NCI-H2196 treated with DMSO at 0.1 percent for 48 hours (cell line): ENCODE measurements at regions not wholly inside any gene's neighbourhood (a gene's known extent, or its start where the extent isn't known, plus 50 kb on each side); places are given as distances from the start of the nearest gene placed in this dataset.
A peak's percentile ranks its signal among the peaks of the same experiment; 100 is the strongest.

Experiments
- DNase-seq: peaks from one replicate; lab custom pipeline; 2025; ENCODE audit not compliant: unreplicated experiment; lab: John Stamatoyannopoulos, UW

- no peak for DNase-seq
Observed at GRCh38 chr2:79359419-79359818, 153.4 kb upstream of the CTNNA2 start.

GRCh38 chr2:79355569-79355968 is 157.3 kb upstream of the CTNNA2 start:
- no peak for DNase-seq

DNA sequence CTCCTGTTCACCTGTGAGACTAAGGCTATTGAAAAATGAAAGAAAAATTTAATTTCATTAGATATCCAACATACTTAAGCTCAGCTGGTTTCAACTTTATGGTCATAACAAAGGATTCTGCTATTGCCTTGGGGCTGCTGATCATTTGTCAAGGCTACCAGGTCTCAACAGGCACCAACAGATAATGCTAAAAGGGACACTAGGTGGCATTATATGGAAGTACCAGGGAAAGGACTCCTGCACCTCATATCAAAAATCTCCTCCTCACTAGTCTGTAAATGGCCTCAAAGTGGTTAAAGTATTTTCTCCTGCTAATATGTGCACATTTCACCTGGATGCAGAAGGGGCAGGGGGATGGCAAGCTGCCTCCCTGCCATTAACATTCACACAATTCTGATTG is 167.9 kb upstream of the REG3A start:
- DNase-seq: no peak

DNA sequence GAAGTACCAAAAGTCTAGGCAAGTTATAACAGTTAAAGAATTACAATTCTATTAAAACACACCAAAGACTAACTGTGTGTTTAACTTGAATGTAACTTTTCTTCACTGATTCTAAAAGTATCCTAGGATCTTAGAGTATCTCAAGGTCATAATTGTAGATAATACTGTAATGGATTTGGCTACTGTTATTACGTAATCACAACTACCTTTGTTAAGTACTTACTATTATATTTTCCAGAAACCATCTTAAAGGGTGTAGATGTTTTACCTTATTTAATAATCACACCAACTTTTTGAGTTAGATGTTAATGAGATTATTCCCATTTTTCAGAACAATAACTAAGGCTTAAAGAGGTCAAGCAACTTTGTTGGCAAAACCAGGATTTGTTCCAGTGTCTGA is 161.3 kb upstream of the REG3A start:
- DNase-seq: no peak

- DNase-seq: no peak
Observed at GRCh38 chr2:79294994-79295393, 135.4 kb upstream of the REG3A start.

DNA sequence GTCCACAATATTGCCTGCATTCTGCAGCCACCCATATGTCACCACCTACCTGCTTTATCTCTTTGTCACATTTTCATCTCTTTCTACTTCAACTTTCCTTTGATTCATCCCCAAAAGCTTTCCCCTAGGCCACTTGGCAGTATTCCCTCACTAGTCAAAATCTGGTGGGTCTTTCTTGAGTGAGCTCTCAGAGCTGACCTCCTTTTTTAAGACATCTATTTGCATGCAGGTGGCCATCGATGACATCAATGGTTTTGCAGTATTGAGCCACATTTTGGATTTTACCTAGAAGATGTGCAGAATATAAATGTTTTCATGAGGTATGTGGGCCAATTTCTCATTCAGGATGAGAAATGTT is 133.4 kb upstream of the REG3A start:
- DNase-seq: no peak

DNA sequence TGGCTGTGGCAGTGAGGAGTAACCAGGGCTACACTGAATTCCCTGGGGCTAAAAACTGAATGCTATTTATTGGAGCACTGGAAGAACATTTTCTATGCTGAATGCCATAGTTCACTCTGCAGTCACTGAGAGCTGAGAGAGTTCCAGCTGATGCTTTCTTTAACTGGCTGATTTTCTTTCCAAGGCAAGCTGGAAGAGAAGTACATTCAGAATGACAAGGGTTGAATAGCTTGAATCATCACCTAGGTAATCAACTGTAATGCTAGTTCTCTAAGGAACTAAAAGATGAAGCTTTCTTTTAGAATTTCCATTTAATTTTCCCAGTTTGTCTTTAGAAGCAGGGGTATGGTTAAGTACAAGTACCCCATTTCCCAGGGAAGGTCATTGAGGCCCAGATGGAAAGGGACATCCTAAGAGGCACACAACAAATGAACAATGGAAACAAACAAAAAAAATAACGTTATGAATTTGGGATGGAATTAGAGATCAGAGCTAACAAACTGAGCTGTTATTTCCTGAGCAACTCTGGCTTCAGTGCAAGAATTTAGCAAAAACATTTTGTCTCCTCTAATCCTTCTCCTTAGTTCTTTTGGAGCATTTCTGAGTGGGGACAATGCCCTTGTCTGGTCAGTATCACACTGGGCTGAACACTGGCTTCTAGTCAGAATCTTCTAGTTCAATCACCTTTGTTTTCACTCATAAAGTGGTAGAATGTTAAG is 132.8 kb upstream of the REG3A start:
- DNase-seq: no peak

GRCh38 chr2:79275863-79276262 is 116.3 kb upstream of the REG3A start:
- no peak for DNase-seq

GRCh38 chr2:79275197-79275596 is 115.6 kb upstream of the REG3A start:
- no peak for DNase-seq

GRCh38 chr2:79272616-79273015 is 113.1 kb upstream of the REG3A start:
- no peak for DNase-seq

DNA sequence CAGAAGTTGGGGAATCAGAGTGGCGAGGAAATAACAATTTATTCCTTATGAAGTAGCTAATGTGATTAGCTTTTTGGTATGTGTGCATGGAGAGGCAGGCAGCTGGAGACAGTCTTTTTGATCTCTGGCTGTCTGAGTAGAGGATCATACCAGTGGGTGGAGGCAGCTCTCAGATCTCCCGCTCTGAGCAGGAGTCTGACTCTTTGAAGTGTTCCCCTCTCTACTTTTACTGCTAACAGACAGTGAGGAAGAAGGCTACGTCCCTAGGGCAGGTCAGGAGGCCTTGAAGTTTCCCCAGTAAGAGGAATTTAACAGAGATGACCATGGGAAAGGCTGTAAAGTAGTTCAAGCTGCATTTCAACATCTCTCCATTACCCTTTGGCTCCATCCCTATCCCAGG is 111.9 kb upstream of the REG3A start:
- no peak for DNase-seq

- no peak for DNase-seq
Observed at GRCh38 chr2:79260848-79261247, 101.3 kb upstream of the REG3A start.

- no peak for DNase-seq
Observed at GRCh38 chr2:79259959-79260358, 100.4 kb upstream of the REG3A start.

DNA sequence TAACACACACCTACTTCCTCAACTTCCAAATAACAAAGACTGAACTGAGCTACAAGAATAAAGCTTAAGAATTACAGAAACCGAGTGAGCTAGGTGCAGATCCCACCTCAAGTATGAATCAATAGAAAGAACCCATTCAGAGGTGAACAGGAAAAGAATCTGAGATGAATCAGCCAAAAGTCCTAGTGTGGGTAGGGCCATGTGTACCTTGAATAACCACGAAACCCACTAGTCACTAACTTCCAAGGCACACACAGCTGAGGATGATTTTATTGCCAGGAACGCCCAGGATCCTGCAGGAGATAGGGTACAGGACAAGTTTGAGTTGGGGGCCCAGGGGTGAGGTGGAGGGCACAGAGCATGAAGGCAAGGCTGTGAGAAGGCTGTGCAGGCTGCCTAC is 99.7 kb upstream of the REG3A start:
- no peak for DNase-seq

DNA sequence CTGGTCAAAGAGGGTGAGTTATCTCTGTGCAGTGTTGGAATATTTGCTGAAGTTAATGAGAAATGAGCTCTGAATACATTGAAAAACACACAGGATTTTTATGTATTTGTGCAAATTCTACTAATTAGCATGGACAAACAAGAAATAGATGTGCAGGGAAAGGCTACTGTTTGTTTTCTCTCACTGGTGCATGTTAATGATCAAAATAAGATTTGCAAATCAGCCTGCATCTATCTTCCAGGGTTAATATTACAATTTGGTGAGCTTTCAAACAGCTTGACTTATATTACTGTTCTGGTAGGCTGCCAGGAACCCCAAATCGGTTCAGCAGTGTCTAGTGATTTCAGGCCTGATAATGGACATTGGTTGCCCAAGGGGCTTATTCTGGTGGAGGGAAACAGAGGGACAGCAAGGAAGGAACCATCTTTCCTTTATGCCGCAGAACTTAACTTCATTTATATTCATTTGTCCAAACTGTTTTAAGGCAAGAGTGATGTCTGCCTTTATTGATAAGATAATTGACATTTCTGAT is 93.8 kb upstream of the REG3A start:
- DNase-seq: no peak

DNA sequence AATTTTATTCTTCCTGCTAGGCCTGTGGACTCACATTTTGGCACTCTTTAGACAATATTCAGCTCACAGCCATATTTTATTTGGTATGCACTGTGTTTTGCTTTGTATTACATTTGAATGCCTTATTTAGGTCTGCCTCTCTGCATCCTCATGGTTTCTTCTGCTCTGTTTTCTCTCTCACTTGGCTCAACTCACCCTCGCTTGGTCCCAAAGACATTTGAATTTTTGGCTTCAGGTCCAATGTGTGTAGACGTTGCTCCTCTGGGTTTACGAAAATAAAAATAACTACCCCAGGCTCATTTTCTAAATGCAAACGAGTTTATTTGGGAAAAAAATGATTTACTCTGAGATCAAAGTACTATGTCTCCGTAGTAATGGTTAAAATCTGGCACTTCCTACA is 91.1 kb upstream of the REG3A start:
- no peak for DNase-seq

DNA sequence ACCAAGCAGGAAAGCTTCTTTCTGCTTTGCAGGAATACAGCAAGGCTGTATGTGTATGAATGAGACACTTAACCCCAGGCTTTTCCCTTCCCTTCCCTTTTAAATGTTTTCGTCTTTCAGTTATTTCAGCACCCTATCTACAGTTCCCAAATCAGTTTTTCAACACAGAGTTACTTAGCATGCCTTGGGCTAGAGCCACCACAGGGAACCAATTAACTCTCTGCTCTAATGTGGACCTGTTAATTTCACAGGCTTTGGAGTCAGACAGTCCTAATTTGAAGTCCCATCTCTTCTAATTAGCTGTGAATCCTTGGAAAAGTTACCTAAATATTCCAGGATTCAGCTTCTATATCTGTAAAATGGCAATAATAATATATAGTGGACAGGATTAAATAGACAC is 89.2 kb upstream of the REG3A start:
- no peak for DNase-seq

DNA sequence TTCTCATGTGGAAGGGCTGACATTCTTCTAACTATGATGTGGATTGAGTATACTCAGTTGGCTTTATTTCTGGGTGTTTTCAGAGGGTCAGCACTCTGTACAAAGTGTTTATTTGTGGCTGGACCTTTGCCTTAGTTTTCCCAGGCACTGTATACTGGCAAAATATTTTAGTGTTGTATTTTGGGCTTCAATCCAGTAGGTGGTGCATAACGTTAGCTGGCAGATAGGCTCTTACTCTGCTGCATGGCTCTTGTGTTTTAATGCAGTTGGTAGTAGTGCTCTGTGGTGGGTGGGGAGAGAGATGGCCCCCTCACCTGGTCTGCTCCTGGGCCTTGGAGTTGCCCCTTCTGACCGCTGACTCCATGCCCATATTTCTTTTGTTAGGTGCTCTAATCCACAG is 75.6 kb upstream of the REG3A start:
- DNase-seq: no peak

DNA sequence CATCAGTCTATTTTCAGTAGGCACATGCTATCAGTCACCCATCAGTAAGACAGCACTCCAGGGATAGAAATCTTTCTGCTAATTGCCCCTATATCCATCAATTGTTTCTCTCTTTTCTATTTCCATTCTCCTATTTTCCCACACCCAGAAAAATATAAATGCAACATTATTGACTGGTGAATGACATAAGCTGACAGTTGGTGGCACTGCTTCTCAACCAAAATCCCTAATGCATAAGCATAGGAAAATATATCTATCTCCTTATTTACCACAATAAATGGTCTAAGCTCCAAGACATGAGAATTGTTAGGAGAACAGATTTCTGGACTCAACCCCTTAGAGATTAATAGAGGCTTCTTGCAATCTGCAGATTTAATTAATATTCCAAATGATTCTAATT is 64.0 kb upstream of the REG3A start:
- no peak for DNase-seq

DNA sequence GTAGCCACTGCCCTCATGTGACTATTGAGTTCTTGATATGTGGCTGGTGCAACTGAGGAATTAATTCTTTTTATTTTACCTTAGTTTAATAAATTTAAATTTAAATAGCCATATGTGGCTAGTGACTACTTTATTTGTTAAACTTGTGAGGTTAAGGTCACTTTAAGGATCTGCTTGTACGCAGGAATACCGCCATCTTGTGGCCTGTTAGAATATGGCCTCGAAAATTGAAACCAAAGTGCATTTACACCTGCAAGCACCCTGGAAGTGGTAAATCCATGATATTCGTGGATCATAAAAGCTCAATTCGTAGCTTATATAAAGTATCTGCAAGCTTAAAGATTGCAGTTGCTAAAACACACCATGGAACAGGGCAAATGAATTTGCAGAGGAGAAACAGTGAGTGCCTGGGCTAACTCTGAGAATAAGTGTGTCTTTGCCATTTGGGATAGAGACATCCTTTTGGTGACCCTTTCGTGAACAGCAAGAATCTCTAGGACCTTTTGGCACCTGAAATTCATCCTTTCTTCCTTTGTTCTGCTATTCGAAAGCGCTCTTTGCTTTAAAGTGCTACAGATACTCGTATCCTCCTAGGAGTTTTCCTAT is 59.9 kb upstream of the REG3A start:
- DNase-seq: peak; percentile 5

DNA sequence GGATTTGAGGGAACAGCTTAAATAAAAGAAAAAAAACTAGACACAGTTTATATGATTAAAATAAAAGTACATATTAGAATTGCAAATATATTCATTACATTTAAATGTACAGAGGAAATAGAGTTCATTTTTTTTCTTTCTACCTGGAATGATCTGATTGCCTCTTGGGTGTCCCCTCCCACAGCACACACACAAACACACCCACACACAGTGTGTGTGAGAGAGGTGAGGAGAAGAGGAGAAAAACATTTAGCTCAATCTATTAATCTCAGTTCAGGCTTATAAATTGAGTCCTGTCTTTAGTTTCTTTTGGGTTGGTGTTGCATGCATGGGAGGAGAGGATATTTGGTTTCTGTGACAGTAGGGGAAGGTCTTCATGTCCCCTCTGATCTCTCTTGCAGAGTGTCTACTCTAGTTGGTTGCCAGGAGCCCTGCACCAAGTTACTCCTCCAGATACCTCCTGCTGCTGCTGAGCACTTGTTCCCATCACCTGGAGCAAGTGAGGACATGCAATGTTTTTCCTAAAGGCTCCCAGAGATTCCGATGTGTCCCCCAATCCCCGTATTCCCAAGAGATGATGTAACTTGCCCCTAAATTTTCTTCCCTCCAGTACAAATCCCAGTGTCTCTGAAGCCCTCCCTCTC is 50.8 kb upstream of the REG3A start:
- DNase-seq: no peak
